Natural killer cell (primary cell): ENCODE measurements at regions not wholly inside any gene's neighbourhood (a gene's known extent, or its start where the extent isn't known, plus 50 kb on each side); places are given as distances from the start of the nearest gene placed in this dataset.

Experiments used
- ATAC-seq, 3 donors: fragments of 150-1000 bp in 2 of 3; fragments of 200-7000 bp in 1 of 3; cut with Tn5 transposase; 1 replicate in 1 of 3; 2 replicates in 2 of 3; pipeline ENCODE4 v1.10.0; 2021; ENCODE audit warnings: mild to moderate bottlenecking in 2 of 3, moderate library complexity in 2 of 3
- DNase-seq, 2 donors: peaks; one replicate each; pipeline versions ENCODE4 v3.0.0 to v3.0.0-alpha.2; 2013 to 2021; ENCODE audit warnings: mixed read lengths in 1 of 2
- H3K27ac ChIP-seq: one replicate; pipeline ENCODE4 v1.5.1; 2013; ENCODE audit warnings: mild to moderate bottlenecking, low read length
- H3K27me3 ChIP-seq: one replicate; pipeline ENCODE4 v1.6.1; 2013; ENCODE audit warnings: low read length; ENCODE audit not compliant: control insufficient read depth, insufficient read depth
- H3K36me3 ChIP-seq: one replicate; pipeline ENCODE4 v1.6.1; 2013; ENCODE audit warnings: low read length; ENCODE audit not compliant: control insufficient read depth, insufficient read depth
- H3K4me1 ChIP-seq: one replicate; pipeline ENCODE4 v1.6.1; 2013; ENCODE audit warnings: low read length; ENCODE audit not compliant: control insufficient read depth, insufficient read depth
- H3K4me3 ChIP-seq: one replicate; pipeline ENCODE4 v1.5.1; 2013; ENCODE audit warnings: low read length
- H3K9me3 ChIP-seq: one replicate; pipeline ENCODE4 v1.6.1; 2013; ENCODE audit warnings: low read length; ENCODE audit not compliant: control insufficient read depth, insufficient read depth
- H3K27ac Mint-ChIP-seq, 2 donors: one replicate each; pipeline ENCODE4 v1.8.0; 2022; ENCODE audit warnings: mild to moderate bottlenecking in 2 of 2, mixed read lengths in 2 of 2, moderate library complexity in 1 of 2
- H3K27me3 Mint-ChIP-seq, 2 donors: one replicate each; pipeline ENCODE4 v1.8.0; 2022; ENCODE audit warnings: low read depth in 2 of 2, mixed read lengths in 2 of 2
- H3K36me3 Mint-ChIP-seq: one replicate; pipeline ENCODE4 v1.8.0; 2022; ENCODE audit warnings: mixed read lengths
- H3K4me1 Mint-ChIP-seq, 2 donors: one replicate each; pipeline ENCODE4 v1.8.0; 2022; ENCODE audit warnings: mixed read lengths in 2 of 2
- H3K4me3 Mint-ChIP-seq: one replicate; pipeline ENCODE4 v1.8.0; 2022; ENCODE audit warnings: mild to moderate bottlenecking, moderate library complexity, mixed read lengths
- H3K9me3 Mint-ChIP-seq, 2 donors: one replicate each; pipeline ENCODE4 v1.8.0; 2022; ENCODE audit warnings: mixed read lengths in 2 of 2
- CTCF ChIP-seq: fragments of 200-600 bp; IDR thresholded peaks from one replicate; pipeline ENCODE4 v1.8.0; 2022; ENCODE audit warnings: antibody characterized with exemption
- WGBS: methylation state at CpG from one replicate; pipeline ENCODE4 v1.1.7; 2013; ENCODE audit warnings: missing lambda C conversion rate; ENCODE audit not compliant: insufficient coverage; 5-methylcytosine and 5-hydroxymethylcytosine counted together
- intact Hi-C: fragments of 100-400 bp; cut with micrococcal nuclease; formaldehyde crosslinking; loops from one replicate; pipeline ENCODE4 v1.14.2; 2022

DNA sequence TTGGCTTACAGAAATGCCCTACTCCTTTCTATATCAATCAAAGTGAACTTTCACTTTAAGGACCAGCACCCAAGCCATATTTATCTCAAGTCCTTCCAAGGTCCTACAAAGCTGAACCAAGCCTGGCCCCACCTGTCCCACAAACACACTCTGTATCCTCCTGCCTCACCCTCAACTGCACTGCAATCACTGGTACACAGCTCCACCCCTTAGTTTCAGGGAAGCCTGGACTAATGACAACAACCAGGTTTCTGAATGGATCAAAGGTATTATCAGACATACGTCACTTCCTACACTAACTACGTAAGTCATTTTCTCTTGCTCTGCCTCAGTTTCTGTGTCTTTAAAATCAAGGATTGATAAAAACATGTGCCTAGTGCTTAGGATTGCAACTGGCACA, 205.6 kb upstream of the HS3ST1 start:
- Histone ChIP-seq H3K9me3 (no peaks in the 10 kb centered on the region), H3K27me3 (no peaks in the 10 kb centered on the region), H3K4me3 (no peak overlapping the region), H3K27ac (no peak overlapping the region), H3K36me3 (no peaks in the 10 kb centered on the region), H3K4me1 (no peaks in the 10 kb centered on the region)
- intact Hi-C loops = no loop called here
- H3K27me3 Mint-ChIP-seq = no peaks in the 10 kb centered on the region
- H3K27ac Mint-ChIP-seq = no peak overlapping the region
- no peak overlapping the region for H3K4me3 Mint-ChIP-seq
- H3K4me1 Mint-ChIP-seq = no peaks in the 10 kb centered on the region
- no peak for DNase-seq
- peaks cover 0 to 9% of the 10 kb centered on the region in 2 donors for H3K9me3 Mint-ChIP-seq
- no peak for TF ChIP-seq CTCF
- 95% methylated on average over 2 of the region's 2 CpGs for WGBS
- no peaks in the 10 kb centered on the region for H3K36me3 Mint-ChIP-seq
- no peak for ATAC-seq

GRCh38 chr4:11633430-11633829, 204.7 kb upstream of the HS3ST1 start:
- H3K9me3 Mint-ChIP-seq = peaks cover 0 to 5% of the 10 kb centered on the region in 2 donors
- H3K4me3 Mint-ChIP-seq = no peak overlapping the region
- no peaks in the 10 kb centered on the region for H3K27me3 ChIP-seq
- intact Hi-C loops = no loop called here
- no peak overlapping the region for H3K27ac Mint-ChIP-seq
- no peaks in the 10 kb centered on the region for H3K36me3 ChIP-seq
- WGBS = 97% methylated on average over 3 of the region's 4 CpGs
- H3K27me3 Mint-ChIP-seq = no peaks in the 10 kb centered on the region
- no peak for TF ChIP-seq CTCF
- DNase-seq = no peak
- no peaks in the 10 kb centered on the region for H3K36me3 Mint-ChIP-seq
- no peaks in the 10 kb centered on the region for H3K9me3 ChIP-seq
- no peak for ATAC-seq
- no peaks in the 10 kb centered on the region for H3K4me1 ChIP-seq
- no peak overlapping the region for H3K27ac ChIP-seq
- no peak overlapping the region for H3K4me3 ChIP-seq
- no peaks in the 10 kb centered on the region for H3K4me1 Mint-ChIP-seq

DNA sequence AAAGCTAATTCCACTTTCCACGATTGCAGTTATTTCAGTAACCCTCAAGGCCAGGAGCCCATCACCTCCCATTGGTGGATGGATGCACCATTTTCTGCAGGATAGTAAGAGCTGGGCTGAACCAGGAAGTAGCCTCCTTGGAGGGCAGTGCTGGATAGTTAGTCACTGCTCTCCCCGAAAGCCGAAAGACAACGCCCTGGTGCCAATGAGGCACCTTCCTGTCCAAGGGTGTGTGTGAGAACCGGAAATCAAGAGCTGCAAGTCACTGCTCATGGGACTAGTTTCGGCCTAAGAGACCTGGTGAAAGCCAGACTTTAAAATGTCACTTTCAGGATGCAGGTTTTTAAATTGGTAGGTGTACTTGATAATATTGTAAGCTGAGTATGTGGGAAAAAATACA, 203.8 kb upstream of the HS3ST1 start:
- Mint-ChIP-seq H3K36me3 (no peaks in the 10 kb centered on the region), H3K9me3 (peaks cover 0 to 5% of the 10 kb centered on the region in 2 donors), H3K27me3 (no peaks in the 10 kb centered on the region), H3K27ac (no peak overlapping the region), H3K4me1 (no peaks in the 10 kb centered on the region), H3K4me3 (no peak overlapping the region)
- WGBS = 91% methylated on average over 6 of the region's 6 CpGs
- no peak for TF ChIP-seq CTCF
- no peak overlapping the region for H3K27ac ChIP-seq
- DNase-seq (no peak), ATAC-seq (no peak)
- H3K9me3 ChIP-seq = no peaks in the 10 kb centered on the region
- no peaks in the 10 kb centered on the region for H3K36me3 ChIP-seq
- no peak overlapping the region for H3K4me3 ChIP-seq
- no peaks in the 10 kb centered on the region for H3K27me3 ChIP-seq
- no peaks in the 10 kb centered on the region for H3K4me1 ChIP-seq
- intact Hi-C loops = no loop called here

- Mint-ChIP-seq H3K27ac (no peak overlapping the region), H3K4me1 (no peaks in the 10 kb centered on the region), H3K4me3 (no peak overlapping the region), H3K27me3 (peaks cover 0 to 2% of the 10 kb centered on the region in 2 donors), H3K9me3 (peaks cover 0 to 5% of the 10 kb centered on the region in 2 donors), H3K36me3 (no peaks in the 10 kb centered on the region)
- Histone ChIP-seq H3K36me3 (no peaks in the 10 kb centered on the region), H3K4me1 (no peaks in the 10 kb centered on the region), H3K27me3 (no peaks in the 10 kb centered on the region), H3K27ac (no peak overlapping the region), H3K9me3 (no peaks in the 10 kb centered on the region), H3K4me3 (no peak overlapping the region)
- no peak for ATAC-seq
- no peak for DNase-seq
- 93% methylated on average over 4 of the region's 4 CpGs for WGBS
- intact Hi-C loops = no loop called here
- no peak for TF ChIP-seq CTCF
Measured at GRCh38 chr4:11632025-11632424, 203.3 kb upstream of the HS3ST1 start.
